ENCODE measurements at regions not wholly inside any gene's neighbourhood (a gene's known extent, or its start where the extent isn't known, plus 50 kb on each side); places are given as distances from the start of the nearest gene placed in this dataset.

- no peaks in the 10 kb centered on the region for H3K4me1 ChIP-seq (replicated peaks)
- DNase-seq (ENCODE audit: low read depth in 1 of 2, low spot score in 2 of 2), result no peak
- no peak overlapping the region for H3K27ac ChIP-seq
- H3K4me3 ChIP-seq, result no peak overlapping the region
- no peaks in the 10 kb centered on the region for H3K9me3 ChIP-seq (replicated peaks)
- H3K36me3 ChIP-seq, result no peaks in the 10 kb centered on the region
- H3K27me3 ChIP-seq (replicated peaks), result no peaks in the 10 kb centered on the region
Measured at GRCh38 chr1:56171670-56172069, 407.7 kb downstream of the PLPP3 start.

DNA sequence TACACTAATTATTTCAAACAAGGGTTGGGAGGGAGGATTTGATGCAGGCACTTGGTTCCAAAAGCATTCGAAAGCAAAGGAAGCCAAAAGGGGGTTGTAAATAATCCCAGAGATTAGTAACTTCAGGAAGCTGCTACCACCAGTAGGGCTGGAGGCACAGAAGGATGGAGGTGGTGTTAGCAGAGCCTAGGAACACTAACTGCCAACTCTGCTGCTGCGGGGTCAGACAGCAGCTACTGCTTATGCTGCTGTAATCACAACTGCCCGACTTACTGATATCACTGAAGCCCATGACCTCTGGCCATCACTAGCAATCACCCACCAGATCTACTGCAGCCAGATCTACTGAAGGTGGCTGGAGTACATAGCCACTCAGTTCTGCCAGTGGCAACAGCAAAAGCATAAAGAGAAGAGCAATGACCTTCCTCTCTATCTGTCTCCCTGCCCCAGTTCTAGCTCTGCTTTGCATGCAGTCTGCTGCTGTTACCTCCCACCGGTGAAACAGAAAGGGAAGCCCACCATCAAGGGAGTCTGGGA, 408.5 kb downstream of the PLPP3 start:
- Histone ChIP-seq H3K4me3 (no peak overlapping the region), H3K9me3 (replicated peaks) (no peaks in the 10 kb centered on the region), H3K4me1 (replicated peaks) (no peaks in the 10 kb centered on the region), H3K27me3 (replicated peaks) (no peaks in the 10 kb centered on the region), H3K27ac (no peak overlapping the region), H3K36me3 (no peaks in the 10 kb centered on the region)
- no peak for DNase-seq (ENCODE audit: low read depth in 1 of 2, low spot score in 2 of 2)

DNA sequence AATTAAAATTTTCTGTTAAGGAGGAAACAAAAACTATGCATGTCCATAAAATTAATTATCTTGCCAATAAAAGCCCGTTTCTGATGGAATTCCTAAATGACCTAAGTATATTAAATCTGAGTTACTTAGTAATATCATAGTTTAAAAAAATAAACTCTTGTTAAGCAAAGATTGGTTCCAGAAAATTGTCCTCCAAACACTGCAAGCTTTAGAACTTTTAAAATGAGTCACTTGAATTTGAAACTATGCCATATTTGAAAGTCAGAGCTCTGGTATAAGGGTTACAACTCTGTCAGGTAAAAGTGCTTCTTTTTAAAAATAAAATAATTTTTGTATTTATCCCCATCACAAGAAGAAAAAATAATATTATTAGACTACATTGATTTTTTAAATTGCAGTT, 409.5 kb downstream of the PLPP3 start:
- Histone ChIP-seq H3K4me1 (replicated peaks) (no peaks in the 10 kb centered on the region), H3K36me3 (no peaks in the 10 kb centered on the region), H3K9me3 (replicated peaks) (no peaks in the 10 kb centered on the region), H3K4me3 (no peak overlapping the region), H3K27ac (no peak overlapping the region), H3K27me3 (replicated peaks) (no peaks in the 10 kb centered on the region)
- DNase-seq (ENCODE audit: low read depth in 1 of 2, low spot score in 2 of 2), result no peak

- no peak for DNase-seq (ENCODE audit: low read depth in 1 of 2, low spot score in 2 of 2)
- Histone ChIP-seq H3K36me3 (no peaks in the 10 kb centered on the region), H3K4me3 (no peak overlapping the region), H3K9me3 (replicated peaks) (no peaks in the 10 kb centered on the region), H3K27me3 (replicated peaks) (no peaks in the 10 kb centered on the region; the same call in 1 of the 2 replicates), H3K4me1 (replicated peaks) (no peaks in the 10 kb centered on the region), H3K27ac (no peak overlapping the region)
Measured at GRCh38 chr1:56168176-56168575, 411.2 kb downstream of the PLPP3 start.

DNA sequence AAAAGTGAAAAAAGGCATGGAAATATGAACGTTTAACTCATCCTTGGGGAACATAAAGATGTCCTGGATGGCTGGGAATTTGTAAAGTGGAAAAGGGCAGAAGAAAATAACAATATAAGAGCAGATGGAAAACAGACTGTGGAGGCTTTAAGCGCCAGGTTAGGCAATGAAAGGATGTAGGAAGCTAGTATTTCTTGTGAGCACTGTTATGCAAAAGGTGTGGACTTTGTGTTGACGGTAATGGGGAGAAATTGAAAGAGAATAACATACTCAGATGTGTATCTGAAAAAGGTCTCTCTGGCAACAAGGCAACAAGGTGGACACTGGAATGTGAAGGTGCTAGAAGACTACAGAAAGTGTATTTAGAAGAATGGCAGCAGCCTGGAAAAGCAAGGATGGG, 411.8 kb downstream of the PLPP3 start:
- no peaks in the 10 kb centered on the region for H3K9me3 ChIP-seq (replicated peaks)
- H3K36me3 ChIP-seq, result no peaks in the 10 kb centered on the region
- no peak overlapping the region for H3K27ac ChIP-seq
- H3K4me1 ChIP-seq (replicated peaks), result no peaks in the 10 kb centered on the region
- DNase-seq (ENCODE audit: low read depth in 1 of 2, low spot score in 2 of 2), result no peak
- no peak overlapping the region for H3K4me3 ChIP-seq
- H3K27me3 ChIP-seq (replicated peaks), result no peaks in the 10 kb centered on the region; the same call in 1 of the 2 replicates

- DNase-seq (ENCODE audit: low read depth in 1 of 2, low spot score in 2 of 2), result no peak
- Histone ChIP-seq H3K36me3 (no peaks in the 10 kb centered on the region), H3K9me3 (replicated peaks) (no peaks in the 10 kb centered on the region), H3K4me1 (replicated peaks) (no peaks in the 10 kb centered on the region; the same call in 1 of the 2 replicates), H3K4me3 (no peak overlapping the region), H3K27ac (no peak overlapping the region), H3K27me3 (replicated peaks) (no peaks in the 10 kb centered on the region; the same call in 1 of the 2 replicates)
Measured at GRCh38 chr1:56160773-56161315, 418.5 kb downstream of the PLPP3 start.

GRCh38 chr1:56156971-56157876, 422.1 kb downstream of the PLPP3 start:
- Histone ChIP-seq H3K9me3 (replicated peaks) (no peaks in the 10 kb centered on the region), H3K36me3 (no peaks in the 10 kb centered on the region), H3K4me1 (replicated peaks) (no peaks in the 10 kb centered on the region; the same call in 1 of the 2 replicates), H3K4me3 (no peak overlapping the region), H3K27me3 (replicated peaks) (no peaks in the 10 kb centered on the region), H3K27ac (no peak overlapping the region)
- no peak for DNase-seq (ENCODE audit: low read depth in 1 of 2, low spot score in 2 of 2)

- no peaks in the 10 kb centered on the region for H3K27me3 ChIP-seq (replicated peaks)
- DNase-seq (ENCODE audit: low read depth in 1 of 2, low spot score in 2 of 2), result no peak
- H3K36me3 ChIP-seq, result no peaks in the 10 kb centered on the region
- H3K27ac ChIP-seq, result no peak overlapping the region
- no peak overlapping the region for H3K4me3 ChIP-seq
- no peaks in the 10 kb centered on the region; the same call in 1 of the 2 replicates for H3K4me1 ChIP-seq (replicated peaks)
- no peaks in the 10 kb centered on the region for H3K9me3 ChIP-seq (replicated peaks)
Measured at GRCh38 chr1:56153276-56153675, 426.1 kb downstream of the PLPP3 start.

GRCh38 chr1:56152635-56153034, 426.7 kb downstream of the PLPP3 start:
- no peaks in the 10 kb centered on the region; the same call in 1 of the 2 replicates for H3K4me1 ChIP-seq (replicated peaks)
- no peaks in the 10 kb centered on the region for H3K9me3 ChIP-seq (replicated peaks)
- no peaks in the 10 kb centered on the region for H3K27me3 ChIP-seq (replicated peaks)
- no peaks in the 10 kb centered on the region for H3K36me3 ChIP-seq
- H3K4me3 ChIP-seq, result no peak overlapping the region
- H3K27ac ChIP-seq, result no peak overlapping the region
- DNase-seq (ENCODE audit: low read depth in 1 of 2, low spot score in 2 of 2), result no peak

DNA sequence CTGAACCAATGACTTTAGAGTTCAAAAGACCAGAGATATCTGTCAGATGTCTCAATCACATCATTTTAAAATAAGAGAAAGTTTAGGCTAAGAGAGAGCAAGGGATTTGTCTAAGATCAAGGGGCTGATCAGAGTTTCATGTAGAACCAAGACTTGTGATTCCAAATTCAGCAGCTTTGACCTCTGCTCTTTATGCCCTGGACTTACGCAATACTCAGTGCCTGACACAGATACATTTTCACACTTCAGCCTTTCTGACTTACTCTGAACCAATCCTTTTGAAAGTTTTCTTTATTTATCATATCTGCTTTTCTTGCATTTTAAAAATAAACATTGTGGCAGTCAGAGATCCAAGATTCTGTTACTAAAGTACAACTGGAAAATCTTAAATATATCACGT, 428.0 kb downstream of the PLPP3 start:
- no peaks in the 10 kb centered on the region for H3K27me3 ChIP-seq (replicated peaks)
- H3K4me3 ChIP-seq, result no peak overlapping the region
- no peak overlapping the region for H3K27ac ChIP-seq
- H3K4me1 ChIP-seq (replicated peaks), result no peaks in the 10 kb centered on the region
- DNase-seq (ENCODE audit: low read depth in 1 of 2, low spot score in 2 of 2), result no peak
- no peaks in the 10 kb centered on the region for H3K36me3 ChIP-seq
- no peaks in the 10 kb centered on the region for H3K9me3 ChIP-seq (replicated peaks)

DNA sequence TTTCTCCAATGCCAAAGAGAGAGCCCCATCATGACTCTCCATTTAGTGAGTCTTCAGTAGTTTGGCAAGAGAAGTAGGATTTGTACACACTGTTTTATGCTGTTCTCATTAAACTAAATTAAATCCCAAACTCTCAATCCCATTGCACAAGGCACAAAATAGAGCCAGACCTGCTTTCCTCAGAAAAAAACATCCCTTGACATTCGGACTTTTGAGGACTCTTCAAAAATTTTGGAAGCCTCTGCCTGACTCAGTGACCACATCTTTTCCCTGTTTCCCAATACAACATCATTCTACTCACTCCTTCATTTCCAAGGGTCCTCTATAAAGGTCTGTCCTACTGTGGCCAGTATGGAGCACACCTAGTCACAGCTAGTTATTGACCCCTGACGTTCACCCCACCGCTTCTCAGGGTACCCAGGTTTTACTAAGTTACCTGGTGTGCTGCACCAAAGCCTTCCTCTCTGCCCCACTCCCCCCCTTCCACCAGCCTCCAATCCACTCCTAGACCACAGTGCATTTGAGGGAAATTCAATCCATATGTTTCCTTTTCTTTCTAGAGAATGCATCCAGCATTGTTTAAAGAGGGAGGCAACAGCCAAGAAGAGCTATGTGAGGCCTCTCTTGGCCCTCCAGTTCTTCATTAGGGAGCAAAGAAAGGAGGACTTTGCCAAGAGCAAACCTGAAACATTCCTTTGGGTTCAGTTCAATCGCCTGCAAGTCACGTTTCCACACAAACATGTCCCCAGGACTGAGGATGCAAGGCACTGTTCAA, 428.7 kb downstream of the PLPP3 start:
- Histone ChIP-seq H3K4me1 (replicated peaks) (no peaks in the 10 kb centered on the region), H3K27me3 (replicated peaks) (no peaks in the 10 kb centered on the region), H3K9me3 (replicated peaks) (no peaks in the 10 kb centered on the region), H3K27ac (no peak overlapping the region), H3K4me3 (no peak overlapping the region), H3K36me3 (no peaks in the 10 kb centered on the region)
- no peak for DNase-seq (ENCODE audit: low read depth in 1 of 2, low spot score in 2 of 2)

- Histone ChIP-seq H3K36me3 (no peaks in the 10 kb centered on the region), H3K27me3 (replicated peaks) (no peaks in the 10 kb centered on the region), H3K9me3 (replicated peaks) (no peaks in the 10 kb centered on the region), H3K27ac (no peak overlapping the region), H3K4me3 (no peak overlapping the region), H3K4me1 (replicated peaks) (no peaks in the 10 kb centered on the region)
- no peak for DNase-seq (ENCODE audit: low read depth in 1 of 2, low spot score in 2 of 2)
Measured at GRCh38 chr1:56149761-56150160, 429.6 kb downstream of the PLPP3 start.

GRCh38 chr1:56148326-56149193, 430.8 kb downstream of the PLPP3 start:
- no peaks in the 10 kb centered on the region for H3K4me1 ChIP-seq (replicated peaks)
- no peak overlapping the region for H3K4me3 ChIP-seq
- no peak for DNase-seq (ENCODE audit: low read depth in 1 of 2, low spot score in 2 of 2)
- no peaks in the 10 kb centered on the region for H3K9me3 ChIP-seq (replicated peaks)
- H3K36me3 ChIP-seq, result no peaks in the 10 kb centered on the region
- no peak overlapping the region for H3K27ac ChIP-seq
- H3K27me3 ChIP-seq (replicated peaks), result no peaks in the 10 kb centered on the region

Measured in SJSA1 (cell line).